ENCODE measurements at regions not wholly inside any gene's neighbourhood (a gene's known extent, or its start where the extent isn't known, plus 50 kb on each side); places are given as distances from the start of the nearest gene placed in this dataset.

DNA sequence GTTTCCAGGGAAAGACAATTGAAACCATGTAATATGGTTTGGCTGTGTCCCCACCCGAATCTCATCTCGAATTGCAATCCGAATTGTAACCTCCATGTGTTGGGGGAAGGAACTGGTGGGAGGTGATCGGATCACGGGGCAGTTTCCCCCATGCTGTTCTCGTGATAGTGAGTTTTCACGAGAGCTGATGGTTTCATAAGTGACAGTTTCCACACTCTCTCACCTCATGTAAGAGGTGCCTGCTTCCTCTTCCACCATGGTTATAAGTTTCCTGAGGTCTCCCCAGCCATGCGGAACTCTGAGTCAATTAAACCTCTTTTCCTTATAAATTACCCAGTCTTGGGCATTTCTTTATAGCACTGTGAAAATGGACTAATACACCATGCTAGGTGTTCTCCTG is 148.3 kb upstream of the CADM1 start:
- TF ChIP-seq, protein P1, sequence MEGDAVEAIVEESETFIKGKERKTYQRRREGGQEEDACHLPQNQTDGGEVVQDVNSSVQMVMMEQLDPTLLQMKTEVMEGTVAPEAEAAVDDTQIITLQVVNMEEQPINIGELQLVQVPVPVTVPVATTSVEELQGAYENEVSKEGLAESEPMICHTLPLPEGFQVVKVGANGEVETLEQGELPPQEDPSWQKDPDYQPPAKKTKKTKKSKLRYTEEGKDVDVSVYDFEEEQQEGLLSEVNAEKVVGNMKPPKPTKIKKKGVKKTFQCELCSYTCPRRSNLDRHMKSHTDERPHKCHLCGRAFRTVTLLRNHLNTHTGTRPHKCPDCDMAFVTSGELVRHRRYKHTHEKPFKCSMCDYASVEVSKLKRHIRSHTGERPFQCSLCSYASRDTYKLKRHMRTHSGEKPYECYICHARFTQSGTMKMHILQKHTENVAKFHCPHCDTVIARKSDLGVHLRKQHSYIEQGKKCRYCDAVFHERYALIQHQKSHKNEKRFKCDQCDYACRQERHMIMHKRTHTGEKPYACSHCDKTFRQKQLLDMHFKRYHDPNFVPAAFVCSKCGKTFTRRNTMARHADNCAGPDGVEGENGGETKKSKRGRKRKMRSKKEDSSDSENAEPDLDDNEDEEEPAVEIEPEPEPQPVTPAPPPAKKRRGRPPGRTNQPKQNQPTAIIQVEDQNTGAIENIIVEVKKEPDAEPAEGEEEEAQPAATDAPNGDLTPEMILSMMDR (IDR thresholded peaks at IDR 0.05) = no peak
- TF ChIP-seq ZFX (IDR thresholded peaks at IDR 0.05; ENCODE audit: borderline replicate concordance) = no peak

All from 22Rv1 (cell line).